Adrenal gland (tissue), 9 donors: ENCODE measurements at regions not wholly inside any gene's neighbourhood (a gene's known extent, or its start where the extent isn't known, plus 50 kb on each side); places are given as distances from the start of the nearest gene placed in this dataset.

Source experiments
- DNase-seq, 7 donors: peaks; one replicate each; pipeline ENCODE4 v3.0.0-alpha.2; 2019 to 2020
- H3K27ac ChIP-seq, 5 donors: fragments of 200-600 bp; sonication (generic) in 4 of 5; 1 replicate in 3 of 5; 2 replicates in 2 of 5; pipeline versions ENCODE4 v1.5.1 to v1.8.0; 2016 to 2020; ENCODE audit warnings: mild to moderate bottlenecking in 1 of 5
- H3K27me3 ChIP-seq: fragments of 200-600 bp; 2 replicates; pipeline ENCODE4 v1.8.0; 2021
- H3K36me3 ChIP-seq, 2 donors: fragments of 200-600 bp; replicated peaks in 1 of 2; 1 replicate in 1 of 2; 2 replicates in 1 of 2; pipeline versions ENCODE4 v1.5.1 to v1.8.0; 2018 to 2022
- H3K4me1 ChIP-seq, 2 donors: fragments of 200-600 bp; replicated peaks in 1 of 2; 1 replicate in 1 of 2; 2 replicates in 1 of 2; pipeline versions ENCODE4 v1.5.1 to v1.8.0; 2018 to 2021
- H3K4me3 ChIP-seq, 4 donors: fragments of 200-600 bp; sonication (generic) in 3 of 4; one replicate each; pipeline ENCODE4 v1.5.1; 2016 to 2018
- H3K9me3 ChIP-seq, 3 donors: fragments of 200-600 bp; sonication (generic) in 1 of 3; replicated peaks in 1 of 3; 1 replicate in 2 of 3; 2 replicates in 1 of 3; pipeline versions ENCODE4 v1.5.1 to v1.8.0; 2016 to 2021
- CTCF ChIP-seq, 6 experiments: fragments of 450-650 bp in 4 of 6; fragments of 200-600 bp in 2 of 6; sonication (generic) in 1 of 6; IDR thresholded peaks; 1 replicate in 5 of 6; 2 replicates in 1 of 6; pipeline versions ENCODE4 v1.5.1 to v1.8.0; 2016 to 2021; ENCODE audit warnings: antibody characterized with exemption in 6 of 6, mild to moderate bottlenecking in 2 of 6, moderate library complexity in 1 of 6
- POLR2A ChIP-seq, 2 donors: fragments of 450-650 bp; IDR thresholded peaks; one replicate each; pipeline ENCODE4 v1.6.1; 2017; ENCODE audit warnings: antibody characterized with exemption in 2 of 2, mild to moderate bottlenecking in 2 of 2, moderate library complexity in 1 of 2
- WGBS, 4 donors: extraction: QIAGEN DNeasy Blood & Tissue Kit in 2 of 4; methylation state at CpG; one replicate each; pipeline versions ENCODE4 v1.1.5 to v1.1.7; 2013 to 2017; 5-methylcytosine and 5-hydroxymethylcytosine counted together
- intact Hi-C, 2 donors: fragments of 100-400 bp; cut with DNase I; formaldehyde crosslinking; loops; one replicate each; pipeline versions ENCODE4 v1.14.1 to v1.15.0; 2022 to 2023
- donor health status: healthy with polysubstance abuse.
- donor health status: Bipolar disorder and iron deficiency.
- donor health status: DM: yes; HTN: yes; CAD: no.
- donor health status: DM: no; HTN: no; CAD: no.
- donor health status: DM: no; HTN: no; CAD: no.

GRCh38 chr6:47371139-47371869 is 61.6 kb upstream of the TNFRSF21 start:
- Histone ChIP-seq H3K27ac (no peak overlapping the region), H3K4me1 (no peaks in the 10 kb centered on the region), H3K36me3 (no peaks in the 10 kb centered on the region), H3K27me3 (no peaks in the 10 kb centered on the region), H3K9me3 (no peaks in the 10 kb centered on the region), H3K4me3 (no peak overlapping the region)
- WGBS, 4 donors = 89 to 93% (median 90%) methylated on average over 6 of the region's 6 CpGs
- intact Hi-C loops = no loop called here
- DNase-seq = no peak
- no peak for TF ChIP-seq CTCF (IDR thresholded peaks at IDR 0.05)
- TF ChIP-seq POLR2A (IDR thresholded peaks at IDR 0.05) = no peak

GRCh38 chr6:47371870-47372255 is 62.2 kb upstream of the TNFRSF21 start:
- Histone ChIP-seq H3K36me3 (no peaks in the 10 kb centered on the region), H3K4me3 (no peak overlapping the region), H3K4me1 (no peaks in the 10 kb centered on the region), H3K27ac (no peak overlapping the region), H3K27me3 (no peaks in the 10 kb centered on the region), H3K9me3 (no peaks in the 10 kb centered on the region)
- no peak for TF ChIP-seq POLR2A (IDR thresholded peaks at IDR 0.05)
- TF ChIP-seq CTCF (IDR thresholded peaks at IDR 0.05) = no peak
- DNase-seq = no peak
- intact Hi-C loops = no loop called here

- H3K27me3 ChIP-seq = no peaks in the 10 kb centered on the region
- H3K27ac ChIP-seq = no peak overlapping the region
- H3K4me3 ChIP-seq = no peak overlapping the region
- TF ChIP-seq POLR2A (IDR thresholded peaks at IDR 0.05) (no peak), CTCF (IDR thresholded peaks at IDR 0.05) (no peak)
- intact Hi-C loops = no loop called here
- H3K4me1 ChIP-seq = no peaks in the 10 kb centered on the region
- no peaks in the 10 kb centered on the region for H3K36me3 ChIP-seq
- 50 to 68% (median 56%) methylated on average over 1 of the region's 1 CpG for WGBS, 4 donors
- H3K9me3 ChIP-seq = no peaks in the 10 kb centered on the region
- no peak for DNase-seq
Measured at GRCh38 chr6:47372318-47372717, 62.6 kb upstream of the TNFRSF21 start.

GRCh38 chr6:47375426-47375825 is 65.7 kb upstream of the TNFRSF21 start:
- Histone ChIP-seq H3K36me3 (no peaks in the 10 kb centered on the region), H3K27ac (no peak overlapping the region), H3K27me3 (no peaks in the 10 kb centered on the region), H3K9me3 (no peaks in the 10 kb centered on the region), H3K4me1 (no peaks in the 10 kb centered on the region), H3K4me3 (no peak overlapping the region)
- 6 to 81% (median 63%) methylated on average over 1 of the region's 1 CpG for WGBS, 4 donors
- intact Hi-C loops = no loop called here
- no peak for TF ChIP-seq POLR2A (IDR thresholded peaks at IDR 0.05)
- no peak for TF ChIP-seq CTCF (IDR thresholded peaks at IDR 0.05)
- no peak for DNase-seq
